Lung (tissue), 11 donors: ENCODE measurements at regions not wholly inside any gene's neighbourhood (a gene's known extent, or its start where the extent isn't known, plus 50 kb on each side); places are given as distances from the start of the nearest gene placed in this dataset.

Experiments used
- ATAC-seq: fragments of 200-7000 bp; cut with Tn5 transposase; one replicate; pipeline ENCODE4 v1.9.1; 2020; ENCODE audit warnings: moderate number of reproducible peaks; ENCODE audit not compliant: insufficient read depth, low FRiP score
- DNase-seq, 3 donors: peaks; one replicate each; pipeline ENCODE4 v3.0.0-alpha.2; 2013 to 2017
- H3K27ac ChIP-seq, 2 donors: one replicate each; pipeline ENCODE4 v1.5.1; 2013; ENCODE audit warnings: mild to moderate bottlenecking in 2 of 2, moderate library complexity in 2 of 2, control low read depth in 1 of 2, inconsistent platforms in 1 of 2, low read depth in 1 of 2, low read length in 1 of 2
- H3K27me3 ChIP-seq, 3 donors: one replicate each; pipeline ENCODE4 v1.5.1; 2013; ENCODE audit warnings: low read length in 2 of 3; ENCODE audit not compliant: control insufficient read depth in 3 of 3, insufficient read depth in 3 of 3
- H3K36me3 ChIP-seq, 4 donors: one replicate each; pipeline ENCODE4 v1.5.1; 2013; ENCODE audit warnings: low read length in 4 of 4, mild to moderate bottlenecking in 1 of 4, moderate library complexity in 1 of 4; ENCODE audit not compliant: control insufficient read depth in 4 of 4, insufficient read depth in 4 of 4
- H3K4me1 ChIP-seq, 5 donors: one replicate each; pipeline ENCODE4 v1.5.1; 2013; ENCODE audit warnings: low read length in 5 of 5, mild to moderate bottlenecking in 2 of 5, moderate library complexity in 1 of 5; ENCODE audit not compliant: control insufficient read depth in 5 of 5, insufficient read depth in 5 of 5
- H3K4me3 ChIP-seq: one replicate; pipeline ENCODE4 v1.5.1; 2013; ENCODE audit warnings: mild to moderate bottlenecking, control low read depth, moderate library complexity
- H3K9ac ChIP-seq, 2 donors: one replicate each; pipeline ENCODE4 v1.5.1; 2013; ENCODE audit warnings: low read length in 2 of 2, control low read depth in 1 of 2; ENCODE audit not compliant: insufficient read depth in 1 of 2
- H3K9me3 ChIP-seq, 4 donors: one replicate each; pipeline ENCODE4 v1.5.1; 2013; ENCODE audit warnings: low read length in 3 of 4, mild to moderate bottlenecking in 1 of 4, moderate library complexity in 1 of 4; ENCODE audit not compliant: control insufficient read depth in 4 of 4, insufficient read depth in 3 of 4
- WGBS, 2 donors: extraction: QIAGEN DNeasy Blood & Tissue Kit; methylation state at CpG; one replicate each; pipeline ENCODE4 v1.1.7; 2013; 5-methylcytosine and 5-hydroxymethylcytosine counted together
- TF ChIP-seq, protein P1 (sequence below): IDR thresholded peaks from 2 replicates; pipeline ENCODE4 v1.5.1; 2012; ENCODE audit warnings: mild to moderate bottlenecking; ENCODE audit errors: control extremely low read depth, extremely low read depth
- donor health status: control.
- donor health status: control.
- donor health status: Bipolar disorder and iron deficiency.
- donor health status: healthy.
- donor health status: DM: yes; HTN: yes; CAD: no.

DNA sequence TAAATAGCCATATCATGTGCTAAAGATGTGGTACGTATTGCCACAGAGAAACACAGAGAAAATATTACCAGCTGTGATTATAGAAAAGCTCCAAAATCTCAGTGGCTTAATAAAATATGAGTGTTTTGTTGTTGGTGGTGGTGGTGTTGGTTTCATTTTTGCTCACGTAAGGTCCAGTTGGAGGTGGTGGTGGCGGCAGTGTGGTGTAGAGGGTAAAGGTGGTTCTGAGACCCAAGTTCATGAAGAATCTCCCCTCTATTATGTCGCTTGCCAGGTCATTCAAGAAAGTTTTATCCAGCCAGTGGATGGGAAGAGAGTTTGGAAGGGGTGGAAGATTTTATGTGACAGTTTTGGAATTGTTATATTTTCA lies 217.6 kb upstream of the SAMSN1 start:
- no peaks in the 10 kb centered on the region for H3K36me3 ChIP-seq
- no peak for ATAC-seq
- no peak overlapping the region for H3K9ac ChIP-seq
- no peak overlapping the region for H3K27ac ChIP-seq
- H3K27me3 ChIP-seq: no peaks in the 10 kb centered on the region
- TF ChIP-seq, protein P1, sequence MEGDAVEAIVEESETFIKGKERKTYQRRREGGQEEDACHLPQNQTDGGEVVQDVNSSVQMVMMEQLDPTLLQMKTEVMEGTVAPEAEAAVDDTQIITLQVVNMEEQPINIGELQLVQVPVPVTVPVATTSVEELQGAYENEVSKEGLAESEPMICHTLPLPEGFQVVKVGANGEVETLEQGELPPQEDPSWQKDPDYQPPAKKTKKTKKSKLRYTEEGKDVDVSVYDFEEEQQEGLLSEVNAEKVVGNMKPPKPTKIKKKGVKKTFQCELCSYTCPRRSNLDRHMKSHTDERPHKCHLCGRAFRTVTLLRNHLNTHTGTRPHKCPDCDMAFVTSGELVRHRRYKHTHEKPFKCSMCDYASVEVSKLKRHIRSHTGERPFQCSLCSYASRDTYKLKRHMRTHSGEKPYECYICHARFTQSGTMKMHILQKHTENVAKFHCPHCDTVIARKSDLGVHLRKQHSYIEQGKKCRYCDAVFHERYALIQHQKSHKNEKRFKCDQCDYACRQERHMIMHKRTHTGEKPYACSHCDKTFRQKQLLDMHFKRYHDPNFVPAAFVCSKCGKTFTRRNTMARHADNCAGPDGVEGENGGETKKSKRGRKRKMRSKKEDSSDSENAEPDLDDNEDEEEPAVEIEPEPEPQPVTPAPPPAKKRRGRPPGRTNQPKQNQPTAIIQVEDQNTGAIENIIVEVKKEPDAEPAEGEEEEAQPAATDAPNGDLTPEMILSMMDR: no peak
- DNase-seq: no peak
- H3K4me1 ChIP-seq: no peaks in the 10 kb centered on the region
- 72 to 91% methylated on average over 4 of the region's 4 CpGs for WGBS, 2 donors
- no peak overlapping the region for H3K4me3 ChIP-seq
- H3K9me3 ChIP-seq: no peaks in the 10 kb centered on the region

- Histone ChIP-seq H3K9ac (no peak overlapping the region), H3K4me3 (no peak overlapping the region), H3K36me3 (no peaks in the 10 kb centered on the region), H3K27me3 (no peaks in the 10 kb centered on the region), H3K4me1 (no peaks in the 10 kb centered on the region), H3K27ac (peak overlapping the region in 1 of 2 donors; percentile 24), H3K9me3 (no peaks in the 10 kb centered on the region)
- TF ChIP-seq, protein P1: no peak
- ATAC-seq (peak; percentile 66), DNase-seq (peak in 2 of 3 donors; percentile 2 to 20)
- 20 to 29% methylated on average over 4 of the region's 4 CpGs for WGBS, 2 donors
Measured at GRCh38 chr21:14762734-14763694, 216.9 kb upstream of the SAMSN1 start.

DNA sequence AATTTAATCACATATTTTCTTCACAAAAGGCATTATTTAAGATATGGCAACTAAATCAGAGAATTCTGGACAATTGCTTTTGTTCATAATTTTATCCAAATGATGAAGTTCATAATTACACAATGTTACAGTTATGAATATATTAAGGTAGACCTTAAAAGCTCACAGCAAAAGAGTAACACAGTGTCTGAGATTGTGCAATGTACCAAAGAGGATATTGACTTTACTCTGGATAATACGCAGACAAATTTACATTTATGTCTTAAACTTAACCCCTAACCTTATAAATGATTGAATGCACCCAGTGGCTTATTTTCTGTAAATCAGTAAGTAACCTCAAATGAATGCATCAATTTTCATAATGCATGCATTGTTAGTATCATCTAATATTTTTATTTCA lies 216.2 kb upstream of the SAMSN1 start:
- Histone ChIP-seq H3K9ac (no peak overlapping the region), H3K4me1 (no peaks in the 10 kb centered on the region), H3K27ac (no peak overlapping the region), H3K4me3 (no peak overlapping the region), H3K36me3 (no peaks in the 10 kb centered on the region), H3K27me3 (no peaks in the 10 kb centered on the region), H3K9me3 (no peaks in the 10 kb centered on the region)
- WGBS, 2 donors: 18 to 26% methylated on average over 1 of the region's 1 CpG
- DNase-seq (no peak), ATAC-seq (no peak)
- TF ChIP-seq, protein P1: no peak
